GM18858 (cell line): ENCODE measurements at regions not wholly inside any gene's neighbourhood (a gene's known extent, or its start where the extent isn't known, plus 50 kb on each side); places are given as distances from the start of the nearest gene placed in this dataset.

ENCODE experiments used
- ATAC-seq: cut with Tn5 transposase; IDR thresholded peaks from one replicate; pipeline ENCODE4 v1.9.1; 2021; ENCODE audit not compliant: unreplicated experiment

- no peak for ATAC-seq
These were observed 193.4 kb upstream of the PACRGL start for GRCh38 chr4:20506827-20507226.

DNA sequence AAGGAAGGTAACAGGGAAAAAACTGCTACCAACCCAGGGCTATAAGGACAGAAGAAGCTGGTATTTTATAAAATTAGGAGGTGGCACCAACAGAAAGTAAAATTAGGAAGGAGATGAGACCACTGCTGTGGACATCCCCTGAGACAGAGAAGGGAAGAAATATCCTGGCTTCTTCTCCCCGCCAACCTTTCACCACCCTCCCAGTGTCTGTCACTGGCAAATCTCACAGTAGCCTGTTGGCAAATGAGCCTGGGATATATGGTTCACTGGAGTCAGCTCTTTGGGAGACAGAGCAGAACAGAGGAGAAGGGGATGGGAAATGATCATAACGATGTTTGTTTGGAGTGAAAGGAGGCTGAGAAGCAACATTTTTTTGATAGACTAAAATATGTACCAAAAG lies 190.9 kb upstream of the PACRGL start:
- no peak for ATAC-seq

DNA sequence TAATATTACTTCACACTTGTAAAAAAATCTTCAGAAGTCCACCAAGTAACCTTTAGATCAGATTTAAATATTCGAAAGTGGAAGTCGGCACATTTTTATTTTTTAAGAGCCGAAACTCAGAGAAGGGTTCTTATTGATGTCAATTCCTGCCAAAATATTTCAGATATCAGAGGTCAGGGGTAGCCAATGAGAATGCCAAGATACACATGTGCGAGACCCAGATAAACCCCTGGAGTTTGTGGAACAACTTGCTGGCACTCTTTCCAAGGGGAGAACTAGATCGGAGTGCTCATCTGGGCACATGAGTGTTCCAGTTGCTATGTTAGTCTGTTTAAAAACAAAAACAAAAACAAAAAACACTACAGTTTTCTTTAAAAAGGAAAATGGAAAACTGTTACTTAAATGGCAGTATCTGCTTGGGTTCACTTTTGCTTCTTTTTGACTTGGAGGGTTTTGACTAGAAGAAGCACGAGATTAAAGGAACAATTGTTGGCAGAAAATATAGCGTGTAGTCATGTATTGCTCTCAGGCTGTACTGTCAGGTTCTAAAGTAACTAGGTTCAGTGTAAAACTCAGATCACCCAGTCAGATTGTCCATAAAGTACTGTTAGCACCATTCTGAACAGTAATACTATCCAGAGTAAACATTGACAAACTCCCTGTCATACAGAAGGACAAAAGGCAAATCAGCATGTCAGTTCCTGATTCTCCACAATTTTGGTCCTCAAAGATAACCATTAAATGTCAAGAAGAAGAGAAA lies 188.0 kb upstream of the PACRGL start:
- ATAC-seq = no peak

DNA sequence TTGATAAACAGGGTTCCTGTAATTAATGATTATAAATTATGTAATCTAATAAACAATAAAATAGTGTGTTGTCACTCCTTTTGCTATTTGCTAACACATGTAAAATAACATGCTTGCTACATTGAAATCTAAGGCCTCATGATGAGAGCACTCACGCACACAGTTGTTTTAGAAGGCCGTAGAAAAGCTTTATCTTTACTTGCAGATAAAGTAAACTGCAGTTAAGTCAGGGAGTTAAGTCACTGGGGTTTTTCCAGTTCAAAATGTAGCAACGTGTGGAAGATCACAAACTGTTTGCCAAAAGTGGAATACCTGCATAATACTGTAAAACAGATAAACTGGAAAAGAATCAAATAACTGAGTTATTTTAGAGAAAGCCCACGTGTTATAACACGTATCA lies 187.3 kb upstream of the PACRGL start:
- ATAC-seq = no peak

DNA sequence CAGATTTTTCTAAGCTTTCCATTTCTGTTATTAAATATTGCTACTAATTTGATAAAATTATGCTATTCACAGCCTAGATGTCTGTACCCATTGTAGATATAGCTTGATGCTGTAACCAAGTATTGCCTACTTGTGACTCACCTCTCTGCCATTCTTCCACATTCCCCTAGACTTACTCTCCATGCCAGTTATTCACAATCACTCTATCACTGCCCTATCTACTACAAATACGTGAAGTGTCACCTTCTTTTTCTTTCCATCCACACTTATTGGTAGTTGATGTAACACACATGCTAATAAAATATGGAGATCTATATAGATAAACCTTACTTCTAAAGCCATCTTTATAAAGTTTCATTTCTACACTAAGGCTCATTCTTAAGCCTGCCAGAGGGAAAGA lies 179.4 kb upstream of the PACRGL start:
- ATAC-seq = no peak

DNA sequence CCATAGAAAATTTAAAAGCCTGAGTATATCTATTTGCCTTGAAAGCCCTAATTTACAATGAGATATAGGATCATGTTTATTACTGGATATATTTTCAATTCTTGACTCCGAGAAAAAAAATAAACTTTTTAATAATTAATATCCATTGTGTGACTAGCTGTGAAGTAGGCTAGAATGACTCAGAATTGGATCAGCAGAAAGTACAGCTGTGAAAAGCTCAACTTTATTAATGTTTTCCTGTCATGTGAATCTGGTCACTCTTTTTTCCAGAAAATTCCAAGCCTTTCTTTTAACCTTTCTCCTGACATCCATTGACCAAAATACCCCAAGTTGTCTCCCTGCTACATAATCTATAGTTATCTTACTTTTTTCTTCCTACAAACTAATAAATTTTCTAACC lies 171.8 kb upstream of the PACRGL start:
- no peak for ATAC-seq

DNA sequence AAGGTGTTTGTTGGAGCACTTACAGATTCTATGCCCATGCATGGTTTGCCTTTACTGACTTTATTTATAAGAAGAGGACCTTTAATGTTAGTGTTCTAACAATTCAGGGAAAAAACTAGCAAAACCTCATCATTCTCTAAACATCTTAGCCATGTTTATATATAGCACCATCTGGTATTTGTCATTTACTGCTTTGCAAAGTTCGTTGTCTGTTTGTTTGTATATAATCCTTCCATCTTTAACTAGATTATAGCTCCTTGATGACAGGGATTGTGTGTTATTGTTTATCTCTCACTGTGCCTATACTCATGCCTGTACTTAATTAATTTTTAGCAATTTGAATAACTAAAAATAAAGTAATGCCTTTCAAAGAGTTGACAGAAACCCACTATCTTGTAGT lies 170.6 kb upstream of the PACRGL start:
- ATAC-seq = no peak

DNA sequence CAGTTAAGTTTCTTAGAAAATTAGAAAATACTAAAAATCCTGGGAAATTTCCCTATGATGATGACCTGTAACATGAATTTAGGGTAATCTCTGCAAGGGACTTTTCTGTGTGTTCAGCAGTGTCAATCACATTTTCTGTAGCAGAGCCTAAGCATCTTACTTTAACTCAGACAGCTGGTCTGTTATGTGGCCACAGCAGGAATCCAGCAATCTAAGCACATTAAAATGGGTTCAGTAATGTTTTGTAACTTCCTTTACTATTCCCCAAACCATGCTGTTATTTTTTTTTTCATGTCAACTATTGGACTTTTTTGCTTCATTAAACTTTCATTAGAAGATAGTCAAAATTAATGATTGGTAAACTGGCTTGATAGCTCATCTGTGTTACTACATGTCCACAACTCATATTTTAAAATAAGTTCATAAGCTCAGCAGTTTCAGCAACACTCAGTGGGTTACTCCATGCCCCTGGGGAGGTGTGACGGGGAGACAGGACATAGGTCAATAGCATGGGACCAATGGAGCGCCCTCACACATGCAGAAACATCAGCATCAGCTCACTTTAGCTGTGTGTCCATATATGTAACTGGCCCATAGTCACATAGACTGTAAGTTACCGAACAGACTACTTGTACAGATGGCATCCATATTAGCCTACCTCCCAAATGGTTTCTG lies 168.0 kb upstream of the PACRGL start:
- no peak for ATAC-seq

GRCh38 chr4:20532871-20533870 lies 167.1 kb upstream of the PACRGL start:
- ATAC-seq = no peak

GRCh38 chr4:20538905-20539304 lies 161.4 kb upstream of the PACRGL start:
- no peak for ATAC-seq

- ATAC-seq = no peak
These were observed 157.1 kb upstream of the PACRGL start for GRCh38 chr4:20543131-20543530.

- ATAC-seq = no peak
These were observed 155.6 kb upstream of the PACRGL start for GRCh38 chr4:20544645-20545044.

- ATAC-seq = no peak
These were observed 148.3 kb upstream of the PACRGL start for GRCh38 chr4:20552004-20552403.

DNA sequence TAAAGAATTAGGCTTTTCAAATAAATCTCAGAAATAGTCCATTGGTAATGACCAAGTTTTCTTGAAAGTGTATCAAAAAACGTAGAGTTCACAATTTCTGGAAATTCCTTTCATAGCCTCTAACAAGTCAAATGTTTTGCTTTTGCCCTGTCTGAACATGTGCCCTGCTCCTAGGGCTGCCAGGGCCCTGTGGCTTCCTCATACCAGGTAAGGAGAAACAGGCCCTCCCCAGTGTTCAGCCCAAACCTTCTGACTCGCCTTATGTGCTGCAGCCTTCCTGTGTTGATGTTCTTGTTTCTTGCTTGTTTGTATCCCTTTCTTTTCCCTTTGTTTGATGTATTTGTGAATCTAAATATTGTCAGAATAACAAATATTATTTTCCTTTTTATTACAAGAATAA lies 146.1 kb upstream of the PACRGL start:
- no peak for ATAC-seq

DNA sequence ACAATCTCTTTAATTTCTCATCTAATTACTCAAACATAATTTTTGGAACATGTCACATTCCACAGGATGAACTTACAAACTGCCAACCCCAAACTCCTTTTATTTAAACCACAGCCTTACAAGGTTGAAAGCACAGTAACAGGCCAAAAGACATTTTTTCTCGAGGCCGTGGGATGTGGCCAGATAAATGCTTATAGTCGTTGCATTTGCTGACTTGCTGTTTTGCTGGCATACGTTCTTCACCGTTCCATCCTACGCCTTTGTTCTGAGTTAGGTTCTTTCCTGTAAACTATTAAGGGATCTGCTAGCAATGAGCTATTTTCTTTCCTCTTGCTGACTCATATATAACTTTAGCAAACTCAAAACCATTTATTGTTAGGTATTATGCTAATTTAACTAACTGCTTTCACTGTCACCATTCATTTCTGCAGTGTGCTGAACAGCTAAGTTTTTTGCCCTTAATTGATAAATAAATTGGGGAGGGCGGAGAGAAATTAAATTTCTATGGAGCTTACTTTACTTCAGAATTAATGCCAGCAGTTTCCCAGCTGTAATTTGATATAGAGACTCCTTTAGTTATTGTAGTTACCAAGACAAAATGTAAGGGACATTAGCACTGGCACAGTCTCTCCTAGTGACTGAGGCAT lies 135.1 kb upstream of the PACRGL start:
- ATAC-seq = no peak

DNA sequence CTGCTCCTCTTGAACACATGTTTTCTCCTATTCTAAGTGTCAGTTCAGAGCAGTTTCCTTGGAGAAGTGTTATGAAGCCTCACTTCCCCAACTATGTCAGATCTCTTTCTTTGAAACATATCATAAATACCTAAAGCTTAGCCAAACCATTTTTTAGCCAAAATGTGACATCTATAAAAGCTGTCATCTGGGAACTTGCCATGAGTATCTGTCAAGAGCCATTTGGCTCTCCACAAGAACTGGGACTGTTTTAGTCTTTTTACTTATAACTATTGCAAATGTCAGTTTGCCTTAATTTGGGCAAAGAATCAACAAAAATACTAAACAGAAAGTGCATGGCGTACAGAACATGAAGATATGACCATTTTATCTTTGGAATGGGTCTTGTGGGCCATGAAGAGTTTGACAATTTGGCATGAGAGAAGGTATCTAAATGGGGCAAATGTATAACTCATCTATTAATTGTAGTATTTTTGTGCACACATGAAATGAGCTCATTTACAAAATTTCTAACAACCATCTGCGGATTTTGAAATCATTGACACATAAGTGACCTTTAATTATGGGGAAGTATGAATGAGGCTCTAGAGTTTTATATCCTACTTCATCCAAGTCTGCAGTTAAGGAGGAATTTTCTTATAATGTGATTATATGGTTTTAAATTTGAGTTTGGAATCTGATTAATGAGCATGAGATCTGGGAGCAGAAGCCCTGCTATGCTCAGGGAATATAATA lies 129.1 kb upstream of the PACRGL start:
- no peak for ATAC-seq

DNA sequence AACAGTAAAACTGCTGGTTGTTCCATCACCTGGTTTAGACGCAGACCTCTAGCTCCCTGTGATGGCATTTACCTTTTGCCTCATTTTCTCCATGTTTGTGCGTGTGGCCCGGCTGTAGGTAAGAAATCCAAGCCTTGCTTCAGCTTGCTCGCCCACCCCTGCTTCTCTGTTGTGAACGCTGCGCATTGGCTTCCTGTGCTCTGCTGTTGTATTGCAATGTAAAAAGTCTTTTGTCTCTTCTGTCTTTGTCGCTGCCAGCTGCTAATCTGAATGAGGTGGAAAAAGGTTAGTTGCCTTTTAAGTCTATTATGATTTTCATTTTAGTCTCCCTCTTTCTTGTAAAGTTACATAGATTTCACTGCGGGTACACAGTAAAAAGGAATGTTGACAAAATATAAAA lies 127.3 kb upstream of the PACRGL start:
- ATAC-seq = no peak

GRCh38 chr4:20574986-20575385 lies 125.3 kb upstream of the PACRGL start:
- no peak for ATAC-seq

GRCh38 chr4:20575486-20575885 lies 124.8 kb upstream of the PACRGL start:
- no peak for ATAC-seq

- ATAC-seq = no peak
These were observed 123.4 kb upstream of the PACRGL start for GRCh38 chr4:20576861-20577260.
